Sigmoid colon (tissue), 6 donors: ENCODE measurements at regions not wholly inside any gene's neighbourhood (a gene's known extent, or its start where the extent isn't known, plus 50 kb on each side); places are given as distances from the start of the nearest gene placed in this dataset.

Source experiments
- DNase-seq: peaks from one replicate; pipeline ENCODE4 v3.0.0-alpha.2; 2019
- H3K27ac ChIP-seq, 4 donors: fragments of 200-600 bp; sonication (generic); one replicate each; pipeline ENCODE4 v1.5.1; 2016 to 2019; ENCODE audit warnings: mild to moderate bottlenecking in 1 of 4
- H3K27me3 ChIP-seq, 3 donors: fragments of 200-600 bp; sonication (generic); one replicate each; pipeline ENCODE4 v1.5.1; 2019; ENCODE audit warnings: mild to moderate bottlenecking in 1 of 3
- H3K36me3 ChIP-seq, 4 donors: fragments of 200-600 bp; sonication (generic); one replicate each; pipeline ENCODE4 v1.5.1; 2016 to 2019
- H3K4me1 ChIP-seq, 4 donors: fragments of 200-600 bp; sonication (generic); one replicate each; pipeline ENCODE4 v1.5.1; 2017 to 2019
- H3K4me3 ChIP-seq, 4 donors: fragments of 200-600 bp; sonication (generic); one replicate each; pipeline ENCODE4 v1.5.1; 2017 to 2019; ENCODE audit warnings: mild to moderate bottlenecking in 2 of 4, moderate library complexity in 1 of 4
- H3K9me3 ChIP-seq, 4 donors: fragments of 200-600 bp in 3 of 4; sonication (generic) in 3 of 4; one replicate each; pipeline versions ENCODE4 v1.5.1 to v1.6.1; 2013 to 2019
- CTCF ChIP-seq, 4 experiments: fragments of 450-650 bp in 3 of 4; fragments of 200-600 bp in 1 of 4; IDR thresholded peaks; one replicate each; pipeline ENCODE4 v1.5.1; 2016 to 2019; ENCODE audit warnings: antibody characterized with exemption in 4 of 4, mild to moderate bottlenecking in 3 of 4, moderate library complexity in 2 of 4
- EP300 ChIP-seq, 4 donors: sonication (generic); formaldehyde crosslinking; IDR thresholded peaks; one replicate each; pipeline ENCODE4 v1.6.1; 2017; ENCODE audit warnings: antibody characterized with exemption in 4 of 4
- POLR2A ChIP-seq, 2 donors: fragments of 450-650 bp; IDR thresholded peaks; one replicate each; pipeline ENCODE4 v1.6.1; 2016; ENCODE audit warnings: antibody characterized with exemption in 2 of 2, mild to moderate bottlenecking in 2 of 2, moderate library complexity in 2 of 2
- POLR2AphosphoS5 ChIP-seq, 4 donors: sonication (generic); formaldehyde crosslinking; IDR thresholded peaks; one replicate each; pipeline ENCODE4 v1.6.1; 2017; ENCODE audit warnings: antibody characterized with exemption in 4 of 4
- WGBS, 2 donors: extraction: QIAGEN DNeasy Blood & Tissue Kit; methylation state at CpG; one replicate each; pipeline ENCODE4 v1.1.7; 2013; 5-methylcytosine and 5-hydroxymethylcytosine counted together
- intact Hi-C: fragments of 100-400 bp; cut with DNase I; formaldehyde crosslinking; loops from one replicate; pipeline ENCODE4 v1.15.1; 2023
- donor health status: healthy with polysubstance abuse.
- donor health status: healthy.

- Histone ChIP-seq H3K27me3 (no peaks in the 10 kb centered on the region), H3K9me3 (no peaks in the 10 kb centered on the region), H3K27ac (no peak overlapping the region), H3K4me3 (no peak overlapping the region), H3K4me1 (no peaks in the 10 kb centered on the region), H3K36me3 (no peaks in the 10 kb centered on the region)
- intact Hi-C loops: no loop called here
- 85 to 87% methylated on average over 5 of the region's 5 CpGs for WGBS, 2 donors
- no peak for TF ChIP-seq POLR2A (IDR thresholded peaks at IDR 0.05)
- no peak for TF ChIP-seq EP300 (IDR thresholded peaks at IDR 0.05)
- TF ChIP-seq CTCF (IDR thresholded peaks at IDR 0.05): no peak
- TF ChIP-seq POLR2AphosphoS5 (IDR thresholded peaks at IDR 0.05): no peak
- no peak for DNase-seq
These were observed 762.5 kb upstream of the GRIA3 start for GRCh38 chrX:122421434-122422121.

GRCh38 chrX:122422547-122422946 lies 761.5 kb upstream of the GRIA3 start:
- intact Hi-C loops: no loop called here

GRCh38 chrX:122434942-122435341 lies 749.1 kb upstream of the GRIA3 start:
- TF ChIP-seq EP300 (IDR thresholded peaks at IDR 0.05) (no peak), POLR2AphosphoS5 (IDR thresholded peaks at IDR 0.05) (no peak), CTCF (IDR thresholded peaks at IDR 0.05) (no peak), POLR2A (IDR thresholded peaks at IDR 0.05) (no peak)
- H3K36me3 ChIP-seq: no peaks in the 10 kb centered on the region
- 63 to 74% methylated on average over 2 of the region's 2 CpGs for WGBS, 2 donors
- H3K27ac ChIP-seq: no peak overlapping the region
- no peak overlapping the region for H3K4me3 ChIP-seq
- DNase-seq: no peak
- no peaks in the 10 kb centered on the region for H3K27me3 ChIP-seq
- intact Hi-C loops: no loop called here
- no peaks in the 10 kb centered on the region for H3K9me3 ChIP-seq
- no peaks in the 10 kb centered on the region for H3K4me1 ChIP-seq

More at GRCh38 chrX:122422547-122422946, 761.5 kb upstream of the GRIA3 start:
- Histone ChIP-seq H3K4me3 (no peak overlapping the region), H3K27me3 (no peaks in the 10 kb centered on the region), H3K4me1 (no peaks in the 10 kb centered on the region), H3K27ac (no peak overlapping the region), H3K9me3 (no peaks in the 10 kb centered on the region), H3K36me3 (no peaks in the 10 kb centered on the region)
- no peak for TF ChIP-seq CTCF (IDR thresholded peaks at IDR 0.05)
- WGBS, 2 donors: 64 to 66% methylated on average over 2 of the region's 2 CpGs
- no peak for DNase-seq

DNA sequence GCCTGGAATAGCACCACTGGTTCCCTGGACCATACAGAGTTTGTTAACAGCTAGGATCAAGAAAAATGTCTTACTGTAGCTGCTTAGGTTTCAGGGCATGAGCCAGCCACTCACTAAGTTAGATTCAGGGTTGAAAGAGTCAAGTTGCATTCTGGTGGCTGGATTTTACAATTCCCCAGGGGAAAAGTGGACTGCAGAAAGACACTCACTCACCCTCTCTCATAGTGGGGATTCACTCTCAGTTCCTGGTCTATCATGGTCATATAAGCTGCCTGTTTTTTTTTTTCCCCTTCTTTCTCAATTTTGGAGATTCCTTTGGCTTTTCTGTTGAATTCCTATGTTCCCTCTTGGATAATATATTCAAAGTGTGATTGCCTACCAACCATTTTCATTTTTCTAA lies 744.2 kb upstream of the GRIA3 start:
- TF ChIP-seq POLR2A (IDR thresholded peaks at IDR 0.05): no peak
- TF ChIP-seq CTCF (IDR thresholded peaks at IDR 0.05): no peak
- no peak for TF ChIP-seq POLR2AphosphoS5 (IDR thresholded peaks at IDR 0.05)
- TF ChIP-seq EP300 (IDR thresholded peaks at IDR 0.05): no peak
- DNase-seq: no peak

GRCh38 chrX:122440832-122441231 lies 743.2 kb upstream of the GRIA3 start:
- Histone ChIP-seq H3K4me3 (no peak overlapping the region), H3K4me1 (no peaks in the 10 kb centered on the region), H3K27ac (no peak overlapping the region), H3K36me3 (no peaks in the 10 kb centered on the region), H3K27me3 (no peaks in the 10 kb centered on the region), H3K9me3 (no peaks in the 10 kb centered on the region)
- no peak for DNase-seq
- TF ChIP-seq POLR2A (IDR thresholded peaks at IDR 0.05): no peak
- no peak for TF ChIP-seq POLR2AphosphoS5 (IDR thresholded peaks at IDR 0.05)
- no peak for TF ChIP-seq EP300 (IDR thresholded peaks at IDR 0.05)
- no peak for TF ChIP-seq CTCF (IDR thresholded peaks at IDR 0.05)
- intact Hi-C loops: no loop called here

More for the DNA sequence above, 744.2 kb upstream of the GRIA3 start:
- Histone ChIP-seq H3K27me3 (no peaks in the 10 kb centered on the region), H3K4me1 (no peaks in the 10 kb centered on the region), H3K4me3 (no peak overlapping the region), H3K36me3 (no peaks in the 10 kb centered on the region), H3K27ac (no peak overlapping the region), H3K9me3 (no peaks in the 10 kb centered on the region)
- intact Hi-C loops: no loop called here
